WTC11 (cell line): ENCODE measurements at regions not wholly inside any gene's neighbourhood (a gene's known extent, or its start where the extent isn't known, plus 50 kb on each side); places are given as distances from the start of the nearest gene placed in this dataset.

Experiments used
- ATAC-seq: fragments of 200-7000 bp; cut with Tn5 transposase; 2 replicates; pipeline ENCODE4 v1.10.0; 2021; ENCODE audit warnings: mild to moderate bottlenecking, moderate library complexity
- CTCF ChIA-PET: fragments of 300-600 bp; sonication (Branson Sonifier 250); formaldehyde crosslinking; loops from one replicate; lab custom pipeline; 2021; ENCODE audit warnings: antibody characterized with exemption; lab: Charles Lee
- POLR2A ChIA-PET: fragments of 350-600 bp; sonication (Branson Sonifier 250); formaldehyde crosslinking; loops from one replicate; lab custom pipeline; 2021; ENCODE audit warnings: antibody characterized with exemption; lab: Charles Lee
- DNase-seq: peaks from one replicate; pipeline ENCODE4 v3.0.0; 2021; ENCODE audit warnings: low spot score
- H3K27ac Mint-ChIP-seq: 2 replicates; pipeline ENCODE4 v1.8.0; 2021; ENCODE audit warnings: mixed read lengths
- H3K27me3 Mint-ChIP-seq: 2 replicates; pipeline ENCODE4 v1.8.0; 2021; ENCODE audit warnings: low read depth, mild to moderate bottlenecking, moderate library complexity, mixed read lengths
- H3K36me3 Mint-ChIP-seq: 2 replicates; pipeline ENCODE4 v1.8.0; 2021; ENCODE audit warnings: mixed read lengths
- H3K4me1 Mint-ChIP-seq: 2 replicates; pipeline ENCODE4 v1.8.0; 2022; ENCODE audit warnings: mixed read lengths
- H3K4me3 Mint-ChIP-seq: 2 replicates; pipeline ENCODE4 v1.8.0; 2021; ENCODE audit warnings: mild to moderate bottlenecking, moderate library complexity, mixed read lengths
- H3K9me3 Mint-ChIP-seq: 2 replicates; pipeline ENCODE4 v1.8.0; 2021; ENCODE audit warnings: mixed read lengths
- EMX1 ChIP-seq: fragments of 250-450 bp; sonication (Bioruptor Pico); IDR thresholded peaks from 2 replicates; pipeline ENCODE4 v1.8.0; 2021; ENCODE audit warnings: mild to moderate bottlenecking
- GTF2I ChIP-seq: fragments of 250-450 bp; sonication (Bioruptor Pico); conservative IDR thresholded peaks from 2 replicates; pipeline ENCODE4 v1.4.0; 2021; ENCODE audit warnings: mild to moderate bottlenecking
- HMGA2 ChIP-seq: fragments of 250-450 bp; sonication (Bioruptor Pico); IDR thresholded peaks from 2 replicates; pipeline ENCODE4 v1.4.0; 2021; ENCODE audit warnings: mild to moderate bottlenecking, moderate library complexity
- MXD4 ChIP-seq: fragments of 250-450 bp; sonication (Bioruptor Pico); IDR thresholded peaks from 2 replicates; pipeline ENCODE4 v1.8.0; 2021; ENCODE audit warnings: mild to moderate bottlenecking, moderate library complexity, borderline replicate concordance
- NFE2L1 ChIP-seq: sonication (generic); formaldehyde crosslinking; IDR thresholded peaks from 2 replicates; pipeline ENCODE4 v1.8.1; 2023; ENCODE audit warnings: missing genetic modification reagents
- NFYB ChIP-seq: sonication (generic); formaldehyde crosslinking; conservative IDR thresholded peaks from 2 replicates; pipeline ENCODE4 v1.8.0; 2022; ENCODE audit warnings: low read depth, missing genetic modification reagents
- NR1H2 ChIP-seq: sonication (generic); formaldehyde crosslinking; IDR thresholded peaks from 2 replicates; pipeline ENCODE4 v1.9.0; 2021; ENCODE audit warnings: mild to moderate bottlenecking, moderate library complexity, missing genetic modification reagents
- NR2C2 ChIP-seq: sonication (generic); formaldehyde crosslinking; IDR thresholded peaks from 2 replicates; pipeline ENCODE4 v1.8.0; 2022; ENCODE audit warnings: mild to moderate bottlenecking, missing genetic modification reagents
- ZNF121 ChIP-seq: sonication (generic); formaldehyde crosslinking; IDR thresholded peaks from 2 replicates; pipeline ENCODE4 v1.8.0; 2023; ENCODE audit warnings: missing genetic modification reagents
- ZNF263 ChIP-seq: sonication (generic); formaldehyde crosslinking; IDR thresholded peaks from 2 replicates; pipeline ENCODE4 v1.8.1; 2022; ENCODE audit warnings: low read depth, mild to moderate bottlenecking, moderate library complexity, missing genetic modification reagents
- ZNF671 ChIP-seq: fragments of 250-450 bp; sonication (Bioruptor Pico); IDR thresholded peaks from 2 replicates; pipeline ENCODE4 v1.8.0; 2021; ENCODE audit warnings: mild to moderate bottlenecking
- TF ChIP-seq, protein P1 (sequence below): fragments of 250-450 bp; sonication (Bioruptor Pico); conservative IDR thresholded peaks from 2 replicates; pipeline ENCODE4 v1.9.0; 2021; ENCODE audit warnings: mild to moderate bottlenecking
- TF ChIP-seq, protein P2 (sequence below): sonication (generic); formaldehyde crosslinking; IDR thresholded peaks from 2 replicates; pipeline ENCODE4 v1.8.1; 2022; ENCODE audit warnings: mild to moderate bottlenecking, missing genetic modification reagents, moderate library complexity, borderline replicate concordance
- TF ChIP-seq, protein P3 (sequence below): sonication (generic); formaldehyde crosslinking; IDR thresholded peaks from 2 replicates; pipeline ENCODE4 v1.8.0; 2022; ENCODE audit warnings: missing genetic modification reagents
- TF ChIP-seq, protein P4 (sequence below): fragments of 250-450 bp; sonication (Bioruptor Pico); IDR thresholded peaks from 2 replicates; pipeline ENCODE4 v1.9.0; 2021; ENCODE audit warnings: mild to moderate bottlenecking
- TF ChIP-seq, protein P5 (sequence below): sonication (generic); formaldehyde crosslinking; IDR thresholded peaks from 2 replicates; pipeline ENCODE4 v1.8.0; 2022; ENCODE audit warnings: mild to moderate bottlenecking, missing genetic modification reagents

DNA sequence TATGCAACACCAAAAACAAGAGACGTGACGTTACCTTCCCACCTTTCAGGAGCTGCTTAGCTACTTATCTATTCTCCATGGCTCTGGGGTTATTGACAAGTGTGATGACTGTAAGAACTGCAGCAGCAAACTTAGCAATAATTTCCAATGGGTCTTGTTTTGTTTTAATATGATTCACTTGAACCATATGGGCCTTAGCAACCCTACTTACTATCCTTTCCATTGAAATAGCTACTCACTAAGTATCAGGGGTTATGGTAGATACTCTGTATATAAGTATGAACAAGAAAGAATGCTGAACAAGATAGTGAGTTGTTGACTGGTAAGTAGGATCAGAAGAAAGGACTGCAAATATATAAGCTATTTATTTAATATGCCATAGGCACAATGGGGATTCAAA lies 69.3 kb upstream of the BBX start:
- Mint-ChIP-seq H3K9me3 (peaks cover 7% of the 10 kb centered on the region; the same call in 1 of the 2 replicates), H3K4me1 (no peaks in the 10 kb centered on the region), H3K27me3 (no peaks in the 10 kb centered on the region), H3K36me3 (no peaks in the 10 kb centered on the region), H3K4me3 (no peak overlapping the region), H3K27ac (no peak overlapping the region)
- ATAC-seq (no peak), DNase-seq (no peak)
- TF ChIP-seq, protein P1, sequence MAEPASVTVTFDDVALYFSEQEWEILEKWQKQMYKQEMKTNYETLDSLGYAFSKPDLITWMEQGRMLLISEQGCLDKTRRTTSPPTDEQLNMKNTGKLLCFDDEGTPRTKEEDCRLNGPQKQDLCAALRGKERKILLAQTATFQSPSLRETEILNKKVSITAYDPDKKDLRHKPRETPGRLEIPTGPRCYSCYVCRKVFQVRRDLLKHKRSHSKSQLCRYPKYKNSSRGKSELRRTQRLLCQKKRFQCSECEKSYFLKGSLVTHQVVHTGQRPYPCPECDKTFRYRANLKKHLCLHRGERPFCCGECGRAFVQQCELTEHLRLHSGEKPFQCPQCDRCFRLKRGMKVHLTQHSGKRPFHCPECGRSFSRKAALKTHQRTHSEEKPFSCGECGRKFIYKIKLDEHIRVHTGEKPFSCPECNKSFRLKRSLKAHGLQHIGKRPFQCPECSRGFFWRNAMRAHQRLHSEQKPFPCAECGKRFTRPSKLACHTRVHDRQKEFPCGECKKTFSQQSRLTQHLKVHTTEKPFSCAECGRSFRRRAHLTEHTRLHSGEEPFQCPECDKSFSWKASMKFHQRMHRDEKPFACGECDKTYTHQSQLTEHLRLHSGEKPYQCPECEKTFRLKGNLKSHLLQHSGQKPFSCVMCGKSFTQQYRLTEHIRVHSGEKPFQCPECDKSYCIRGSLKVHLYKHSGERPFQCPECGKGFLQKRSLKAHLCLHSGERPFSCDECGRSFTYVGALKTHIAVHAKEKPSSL (CRISPR knock-in tag) = no peak
- TF ChIP-seq EMX1 (CRISPR knock-in tag) (no peak), ZNF671 (CRISPR knock-in tag) (no peak), NFE2L1 (no peak)
- TF ChIP-seq, protein P2, sequence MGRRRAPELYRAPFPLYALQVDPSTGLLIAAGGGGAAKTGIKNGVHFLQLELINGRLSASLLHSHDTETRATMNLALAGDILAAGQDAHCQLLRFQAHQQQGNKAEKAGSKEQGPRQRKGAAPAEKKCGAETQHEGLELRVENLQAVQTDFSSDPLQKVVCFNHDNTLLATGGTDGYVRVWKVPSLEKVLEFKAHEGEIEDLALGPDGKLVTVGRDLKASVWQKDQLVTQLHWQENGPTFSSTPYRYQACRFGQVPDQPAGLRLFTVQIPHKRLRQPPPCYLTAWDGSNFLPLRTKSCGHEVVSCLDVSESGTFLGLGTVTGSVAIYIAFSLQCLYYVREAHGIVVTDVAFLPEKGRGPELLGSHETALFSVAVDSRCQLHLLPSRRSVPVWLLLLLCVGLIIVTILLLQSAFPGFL (CRISPR knock-in tag) = no peak
- POLR2A ChIA-PET = no interaction called here
- CTCF ChIA-PET = interaction anchor here (0.7 to 1.9 kb wide), 3 partner anchors 8 to 59 kb away, joined by 3 to 7 read pairs (median 3); no protein-coding TSS in a partner anchor

DNA sequence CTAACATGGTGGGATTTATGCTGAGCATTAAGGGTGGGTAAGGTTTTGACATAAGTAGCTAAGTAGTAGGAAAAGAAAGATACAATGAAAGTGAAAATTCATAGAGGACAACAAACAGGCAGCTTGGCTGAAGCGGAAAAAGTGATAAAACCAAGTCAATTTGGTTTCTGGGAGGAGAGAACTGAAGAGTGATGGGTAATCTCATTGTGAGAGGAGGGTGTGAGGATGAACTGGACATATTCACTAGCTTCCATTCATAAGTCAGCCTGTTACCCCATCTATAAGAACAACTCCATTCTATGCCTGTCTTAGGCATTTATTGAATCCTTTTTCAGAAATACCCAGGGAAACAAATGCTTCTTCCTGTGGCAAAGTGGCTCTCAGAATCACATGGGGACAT lies 67.1 kb upstream of the BBX start:
- no peak for TF ChIP-seq NFE2L1
- TF ChIP-seq HMGA2 = no peak
- no peak for TF ChIP-seq GTF2I (CRISPR knock-in tag)
- TF ChIP-seq, protein P3, sequence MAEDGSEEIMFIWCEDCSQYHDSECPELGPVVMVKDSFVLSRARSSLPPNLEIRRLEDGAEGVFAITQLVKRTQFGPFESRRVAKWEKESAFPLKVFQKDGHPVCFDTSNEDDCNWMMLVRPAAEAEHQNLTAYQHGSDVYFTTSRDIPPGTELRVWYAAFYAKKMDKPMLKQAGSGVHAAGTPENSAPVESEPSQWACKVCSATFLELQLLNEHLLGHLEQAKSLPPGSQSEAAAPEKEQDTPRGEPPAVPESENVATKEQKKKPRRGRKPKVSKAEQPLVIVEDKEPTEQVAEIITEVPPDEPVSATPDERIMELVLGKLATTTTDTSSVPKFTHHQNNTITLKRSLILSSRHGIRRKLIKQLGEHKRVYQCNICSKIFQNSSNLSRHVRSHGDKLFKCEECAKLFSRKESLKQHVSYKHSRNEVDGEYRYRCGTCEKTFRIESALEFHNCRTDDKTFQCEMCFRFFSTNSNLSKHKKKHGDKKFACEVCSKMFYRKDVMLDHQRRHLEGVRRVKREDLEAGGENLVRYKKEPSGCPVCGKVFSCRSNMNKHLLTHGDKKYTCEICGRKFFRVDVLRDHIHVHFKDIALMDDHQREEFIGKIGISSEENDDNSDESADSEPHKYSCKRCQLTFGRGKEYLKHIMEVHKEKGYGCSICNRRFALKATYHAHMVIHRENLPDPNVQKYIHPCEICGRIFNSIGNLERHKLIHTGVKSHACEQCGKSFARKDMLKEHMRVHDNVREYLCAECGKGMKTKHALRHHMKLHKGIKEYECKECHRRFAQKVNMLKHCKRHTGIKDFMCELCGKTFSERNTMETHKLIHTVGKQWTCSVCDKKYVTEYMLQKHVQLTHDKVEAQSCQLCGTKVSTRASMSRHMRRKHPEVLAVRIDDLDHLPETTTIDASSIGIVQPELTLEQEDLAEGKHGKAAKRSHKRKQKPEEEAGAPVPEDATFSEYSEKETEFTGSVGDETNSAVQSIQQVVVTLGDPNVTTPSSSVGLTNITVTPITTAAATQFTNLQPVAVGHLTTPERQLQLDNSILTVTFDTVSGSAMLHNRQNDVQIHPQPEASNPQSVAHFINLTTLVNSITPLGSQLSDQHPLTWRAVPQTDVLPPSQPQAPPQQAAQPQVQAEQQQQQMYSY (CRISPR knock-in tag) = no peak
- no peak for TF ChIP-seq ZNF263 (CRISPR knock-in tag)
- TF ChIP-seq NFYB (CRISPR knock-in tag) = no peak
- TF ChIP-seq NR2C2 (CRISPR knock-in tag) = no peak
- TF ChIP-seq MXD4 (CRISPR knock-in tag) = no peak
- TF ChIP-seq, protein P4, sequence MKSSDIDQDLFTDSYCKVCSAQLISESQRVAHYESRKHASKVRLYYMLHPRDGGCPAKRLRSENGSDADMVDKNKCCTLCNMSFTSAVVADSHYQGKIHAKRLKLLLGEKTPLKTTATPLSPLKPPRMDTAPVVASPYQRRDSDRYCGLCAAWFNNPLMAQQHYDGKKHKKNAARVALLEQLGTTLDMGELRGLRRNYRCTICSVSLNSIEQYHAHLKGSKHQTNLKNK (CRISPR knock-in tag) = no peak
- TF ChIP-seq, protein P1 (CRISPR knock-in tag) = no peak
- TF ChIP-seq, protein P5, sequence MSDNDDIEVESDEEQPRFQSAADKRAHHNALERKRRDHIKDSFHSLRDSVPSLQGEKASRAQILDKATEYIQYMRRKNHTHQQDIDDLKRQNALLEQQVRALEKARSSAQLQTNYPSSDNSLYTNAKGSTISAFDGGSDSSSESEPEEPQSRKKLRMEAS (CRISPR knock-in tag) = no peak
- no peak for TF ChIP-seq NR1H2 (CRISPR knock-in tag)
- no peak for TF ChIP-seq ZNF121 (CRISPR knock-in tag)
- H3K36me3 Mint-ChIP-seq = no peaks in the 10 kb centered on the region
- peaks cover 7% of the 10 kb centered on the region; the same call in 1 of the 2 replicates for H3K9me3 Mint-ChIP-seq
- H3K4me1 Mint-ChIP-seq = no peaks in the 10 kb centered on the region
- H3K27me3 Mint-ChIP-seq = no peaks in the 10 kb centered on the region
- no peak overlapping the region for H3K27ac Mint-ChIP-seq
- POLR2A ChIA-PET = no interaction called here
- ATAC-seq (no peak), DNase-seq (no peak)
- no peak overlapping the region for H3K4me3 Mint-ChIP-seq
- CTCF ChIA-PET = interaction anchor here (1.5 kb wide), 1 partner anchor 34 kb away, joined by 6 read pairs; no protein-coding TSS in a partner anchor
